HCT116 (cell line): ENCODE measurements at regions not wholly inside any gene's neighbourhood (a gene's known extent, or its start where the extent isn't known, plus 50 kb on each side); places are given as distances from the start of the nearest gene placed in this dataset.
A peak's percentile ranks its signal among the peaks of the same experiment; 100 is the strongest.

Experiments
- ATAC-seq: fragments of 200-7000 bp; cut with Tn5 transposase; 2 replicates; pipeline ENCODE4 v1.9.1; 2020; ENCODE audit warnings: mild to moderate bottlenecking, moderate library complexity
- BruUV-seq: library from RNA; stranded (reverse); fragments of 400-500 nt; replicated peaks from 2 replicates; lab custom pipeline; 2021; lab: Mats Ljungman, UMichigan
- CTCF ChIA-PET: fragments of 300-600 bp; sonication (Branson Sonifier 250); formaldehyde crosslinking; loops from one replicate; lab custom pipeline; 2021; ENCODE audit warnings: antibody characterized with exemption; lab: Charles Lee
- POLR2A ChIA-PET: fragments of 300-600, 350-600 bp; sonication (Branson Sonifier 250); formaldehyde crosslinking; loops from one replicate; lab custom pipeline; 2021; ENCODE audit warnings: antibody characterized with exemption; lab: Charles Lee
- RAD21 ChIA-PET, 2 experiments: fragments of 300-600 bp; sonication (Branson Sonifier 250); formaldehyde crosslinking; loops; one replicate each; lab custom pipeline; 2023; ENCODE audit warnings: low total read pairs in 2 of 2; ENCODE audit not compliant: uncharacterized antibody in 2 of 2, unreplicated experiment in 2 of 2, low non-redundant PET in 1 of 2; lab: Charles Lee
- DNase-seq: peaks from one replicate; pipeline ENCODE4 v3.0.0-alpha.2; 2010; ENCODE audit warnings: low read depth, low spot score
- H2AFZ ChIP-seq: fragments of 200-600 bp; shearing (Covaris generic), sonication (generic); 2 replicates; pipeline ENCODE4 v1.6.1; 2017; ENCODE audit warnings: low read depth, mixed run types, mixed read lengths, antibody characterized with exemption, low read length; ENCODE audit not compliant: poor library complexity, severe bottlenecking
- H3K27ac ChIP-seq: 2 replicates; pipeline ENCODE4 v1.5.1; 2012; ENCODE audit warnings: low read depth, low read length
- H3K27me3 ChIP-seq: fragments of 200-600 bp; sonication (generic); 2 replicates; pipeline ENCODE4 v1.6.1; 2016; ENCODE audit warnings: mixed run types, low read length, mixed read lengths; ENCODE audit not compliant: insufficient read depth
- H3K36me3 ChIP-seq, 2 experiments: fragments of 200-500 bp in 1 of 2; fragments of 200-600 bp in 1 of 2; sonication (Bioruptor generic) in 1 of 2; sonication (generic) in 1 of 2; 2 replicates each; pipeline versions ENCODE4 v1.5.1 to v1.6.1; 2014 to 2016; ENCODE audit warnings: low read length in 2 of 2, inconsistent platforms in 1 of 2, mixed read lengths in 1 of 2, mixed run types in 1 of 2; ENCODE audit not compliant: insufficient read depth in 2 of 2, control insufficient read depth in 1 of 2
- H3K4me1 ChIP-seq, 2 experiments: fragments of 200-600 bp in 1 of 2; sonication (generic) in 1 of 2; 2 replicates each; pipeline versions ENCODE4 v1.5.1 to v1.6.1; 2012 to 2017; ENCODE audit warnings: low read length in 2 of 2, inconsistent platforms in 1 of 2, mild to moderate bottlenecking in 1 of 2, mixed read lengths in 1 of 2, mixed run types in 1 of 2, moderate library complexity in 1 of 2; ENCODE audit not compliant: insufficient read depth in 2 of 2, control insufficient read depth in 1 of 2
- H3K4me2 ChIP-seq: fragments of 200-600 bp; sonication (generic); 2 replicates; pipeline ENCODE4 v1.6.1; 2017; ENCODE audit warnings: mixed run types, low read length, mixed read lengths
- H3K4me3 ChIP-seq, 2 experiments: fragments of 200-600 bp in 1 of 2; sonication (generic) in 1 of 2; replicated peaks in 1 of 2; 2 replicates each; pipeline ENCODE4 v1.5.1; 2011 to 2016; ENCODE audit warnings: low read length in 2 of 2, control low read depth in 1 of 2, low read depth in 1 of 2, mild to moderate bottlenecking in 1 of 2, mixed read lengths in 1 of 2, mixed run types in 1 of 2
- H3K79me2 ChIP-seq: fragments of 200-600 bp; sonication (generic); 2 replicates; pipeline ENCODE4 v1.6.1; 2017; ENCODE audit warnings: mild to moderate bottlenecking, mixed run types, low read length, moderate library complexity, mixed read lengths; ENCODE audit not compliant: insufficient read depth
- H3K9ac ChIP-seq: fragments of 200-600 bp; sonication (generic); 2 replicates; pipeline ENCODE4 v1.6.1; 2016; ENCODE audit warnings: low read length, mixed read lengths
- H3K9me2 ChIP-seq: fragments of 200-600 bp; sonication (generic), shearing (Covaris generic); 2 replicates; pipeline ENCODE4 v1.6.1; 2017; ENCODE audit warnings: mixed run types, mild to moderate bottlenecking, moderate library complexity; ENCODE audit not compliant: insufficient read depth
- H3K9me3 ChIP-seq, 2 experiments: fragments of 200-500 bp in 1 of 2; fragments of 200-600 bp in 1 of 2; sonication (Bioruptor generic) in 1 of 2; sonication (generic) in 1 of 2; 2 replicates each; pipeline ENCODE4 v1.6.1; 2014 to 2017; ENCODE audit warnings: low read length in 2 of 2, mixed read lengths in 2 of 2, inconsistent platforms in 1 of 2, low read depth in 1 of 2, mild to moderate bottlenecking in 1 of 2, mixed run types in 1 of 2, moderate library complexity in 1 of 2; ENCODE audit not compliant: control insufficient read depth in 1 of 2, insufficient read depth in 1 of 2
- H4K20me1 ChIP-seq: fragments of 200-600 bp; sonication (generic), shearing (Covaris generic); 2 replicates; pipeline ENCODE4 v1.6.1; 2017; ENCODE audit warnings: mixed run types, mild to moderate bottlenecking, moderate library complexity; ENCODE audit not compliant: insufficient read depth
- ATF3 ChIP-seq: IDR thresholded peaks from 2 replicates; pipeline ENCODE4 v1.6.1; 2012
- CBX3 ChIP-seq: IDR thresholded peaks from 2 replicates; pipeline ENCODE4 v1.6.1; 2012; ENCODE audit warnings: low read depth
- CTCF ChIP-seq, 3 experiments: fragments of 200-600 bp in 1 of 3; sonication (generic) in 1 of 3; IDR thresholded peaks in 2 of 3; conservative IDR thresholded peaks in 1 of 3; 2 replicates each; pipeline ENCODE4 v1.5.1; 2012 to 2017; ENCODE audit warnings: low read depth in 2 of 3, low read length in 2 of 3, antibody characterized with exemption in 1 of 3, borderline replicate concordance in 1 of 3, control low read depth in 1 of 3, mild to moderate bottlenecking in 1 of 3, mixed read lengths in 1 of 3, mixed run types in 1 of 3, moderate library complexity in 1 of 3; ENCODE audit not compliant: insufficient read depth in 1 of 3
- EZH2phosphoT487 ChIP-seq: fragments of 200-600 bp; IDR thresholded peaks from 2 replicates; pipeline ENCODE4 v1.6.1; 2018; ENCODE audit warnings: antibody characterized with exemption, borderline replicate concordance
- FOSL1 ChIP-seq: IDR thresholded peaks from 2 replicates; pipeline ENCODE4 v1.6.1; 2012; ENCODE audit warnings: low read depth
- JUND ChIP-seq: IDR thresholded peaks from 2 replicates; pipeline ENCODE4 v1.6.1; 2012
- MAX ChIP-seq: IDR thresholded peaks from 2 replicates; pipeline ENCODE4 v1.6.1; 2012
- REST ChIP-seq: IDR thresholded peaks from 2 replicates; pipeline ENCODE4 v1.6.1; 2012; ENCODE audit warnings: low read depth
- TCF7L2 ChIP-seq: IDR thresholded peaks from 2 replicates; pipeline ENCODE4 v1.7.0; 2011; ENCODE audit warnings: borderline replicate concordance, inconsistent platforms; ENCODE audit not compliant: insufficient read depth, insufficient read length; ENCODE audit errors: extremely low read depth
- ZNF274 ChIP-seq: fragments of 200-500 bp; sonication (Bioruptor generic); IDR thresholded peaks from 2 replicates; pipeline ENCODE4 v1.6.1; 2014; ENCODE audit warnings: mild to moderate bottlenecking, low read depth, low read length, inconsistent platforms
- intact Hi-C: fragments of 100-400 bp; cut with micrococcal nuclease; formaldehyde crosslinking; loops from 2 replicates; pipeline ENCODE4 v1.10.0; 2022

- Histone ChIP-seq H3K9ac (no peak overlapping the region), H3K9me3 (no peaks in the 10 kb centered on the region), H3K27ac (no peak overlapping the region), H4K20me1 (no peaks in the 10 kb centered on the region), H3K4me2 (no peak overlapping the region), H3K4me3 (no peak overlapping the region), H3K9me2 (peaks cover 3% of the 10 kb centered on the region), H3K36me3 (no peaks in the 10 kb centered on the region), H2AFZ (no peak overlapping the region), H3K27me3 (no peaks in the 10 kb centered on the region), H3K4me1 (no peaks in the 10 kb centered on the region), H3K79me2 (no peaks in the 10 kb centered on the region)
- ChIA-PET POLR2A (no interaction called here), CTCF (no interaction called here), RAD21 (no interaction called here)
- intact Hi-C loops = no loop called here
- ATAC-seq (no peak), DNase-seq (no peak)
- no TSS peak for BruUV-seq
- TF ChIP-seq CBX3 (no peak), FOSL1 (no peak), TCF7L2 (no peak), ATF3 (no peak), ZNF274 (no peak)
Measured at GRCh38 chr4:130288576-130288975, 1192.6 kb downstream of the C4orf33 start.

GRCh38 chr4:130293692-130294091 lies 1197.7 kb downstream of the C4orf33 start:
- no TSS peak for BruUV-seq
- H3K4me1 ChIP-seq = no peaks in the 10 kb centered on the region
- TF ChIP-seq CBX3 (no peak), CTCF (IDR thresholded peaks at IDR 0.05 in 2 of 3, conservative IDR thresholded peaks at IDR 0.05 in 1 of 3; ENCODE audit: borderline replicate concordance in 1 of 3, insufficient read depth in 1 of 3, low read depth in 2 of 3, low read length in 2 of 3) (no peak), ATF3 (no peak), EZH2phosphoT487 (no peak), FOSL1 (no peak), TCF7L2 (no peak), REST (no peak), MAX (no peak), JUND (no peak)
- no peaks in the 10 kb centered on the region for H3K27me3 ChIP-seq
- peaks cover 3% of the 10 kb centered on the region; the same call in 1 of the 2 replicates for H3K9me2 ChIP-seq
- H3K27ac ChIP-seq = no peak overlapping the region
- peak overlapping the region; percentile 27 for H2AFZ ChIP-seq
- H4K20me1 ChIP-seq = no peaks in the 10 kb centered on the region
- H3K4me3 ChIP-seq = no peak overlapping the region
- ChIA-PET POLR2A (no interaction called here), RAD21 (no interaction called here), CTCF (no interaction called here)
- intact Hi-C loops = no loop called here
- ATAC-seq (no peak), DNase-seq (no peak)
- H3K36me3 ChIP-seq = no peaks in the 10 kb centered on the region
- no peak overlapping the region for H3K9ac ChIP-seq
- no peaks in the 10 kb centered on the region for H3K79me2 ChIP-seq
- H3K4me2 ChIP-seq = no peak overlapping the region
- no peaks in the 10 kb centered on the region for H3K9me3 ChIP-seq
